OCI-LY3 (cell line): ENCODE measurements at regions not wholly inside any gene's neighbourhood (a gene's known extent, or its start where the extent isn't known, plus 50 kb on each side); places are given as distances from the start of the nearest gene placed in this dataset.

Experiments
- H2AFZ ChIP-seq: fragments of 200-600, 300-600 bp; shearing (Covaris generic); 2 replicates; pipeline ENCODE4 v1.6.0; 2014; ENCODE audit warnings: antibody characterized with exemption, low read depth, low read length
- H3K27ac ChIP-seq: fragments of 200-600, 300-600 bp; sonication (generic); 2 replicates; pipeline ENCODE4 v1.5.1; 2014; ENCODE audit warnings: mild to moderate bottlenecking, low read length, moderate library complexity, mixed read lengths
- H3K27me3 ChIP-seq: fragments of 200-600, 300-600 bp; sonication (generic); 2 replicates; pipeline ENCODE4 v1.6.1; 2014; ENCODE audit warnings: low read depth, low read length, mixed read lengths
- H3K36me3 ChIP-seq: fragments of 200-600, 300-600 bp; sonication (generic); replicated peaks from 2 replicates; pipeline ENCODE3; 2014; ENCODE audit warnings: low read depth, low read length, mixed read lengths
- H3K4me1 ChIP-seq: fragments of 300-600, 200-600 bp; sonication (generic); 2 replicates; pipeline ENCODE4 v1.6.1; 2014; ENCODE audit warnings: low read length, mixed read lengths
- H3K4me2 ChIP-seq: fragments of 200-600, 300-600 bp; sonication (generic); 2 replicates; pipeline ENCODE4 v1.6.1; 2014; ENCODE audit warnings: low read length, mixed read lengths
- H3K4me3 ChIP-seq: fragments of 300-600, 200-600 bp; sonication (generic); 2 replicates; pipeline ENCODE4 v1.5.1; 2014; ENCODE audit warnings: antibody characterized with exemption, mild to moderate bottlenecking, low read length, moderate library complexity
- H3K79me2 ChIP-seq: fragments of 300-600, 200-600 bp; shearing (Covaris generic); 2 replicates; pipeline ENCODE4 v1.6.1; 2014; ENCODE audit warnings: mild to moderate bottlenecking, low read length, mixed read lengths
- H3K9ac ChIP-seq: fragments of 300-600, 200-600 bp; shearing (Covaris generic); 2 replicates; pipeline ENCODE4 v1.6.0; 2014; ENCODE audit warnings: mild to moderate bottlenecking, low read length, moderate library complexity
- H3K9me3 ChIP-seq: fragments of 200-600, 300-600 bp; shearing (Covaris generic); 2 replicates; pipeline ENCODE4 v1.6.1; 2014; ENCODE audit warnings: low read length, mixed read lengths; ENCODE audit not compliant: insufficient read depth
- H4K20me1 ChIP-seq: fragments of 200-600, 300-600 bp; sonication (generic); 2 replicates; pipeline ENCODE4 v1.6.1; 2016; ENCODE audit warnings: low read length, mixed read lengths; ENCODE audit not compliant: insufficient read depth
- EZH2phosphoT487 ChIP-seq: fragments of 200-600 bp; shearing (Covaris generic); IDR thresholded peaks from 2 replicates; pipeline ENCODE4 v1.6.1; 2018; ENCODE audit warnings: antibody characterized with exemption, mixed run types, low read depth
- TF ChIP-seq, protein P1 (sequence below): fragments of 200-600, 300-600 bp; sonication (generic); IDR thresholded peaks from 2 replicates; pipeline ENCODE4 v1.5.1; 2014; ENCODE audit warnings: antibody characterized with exemption, low read length, low read depth

DNA sequence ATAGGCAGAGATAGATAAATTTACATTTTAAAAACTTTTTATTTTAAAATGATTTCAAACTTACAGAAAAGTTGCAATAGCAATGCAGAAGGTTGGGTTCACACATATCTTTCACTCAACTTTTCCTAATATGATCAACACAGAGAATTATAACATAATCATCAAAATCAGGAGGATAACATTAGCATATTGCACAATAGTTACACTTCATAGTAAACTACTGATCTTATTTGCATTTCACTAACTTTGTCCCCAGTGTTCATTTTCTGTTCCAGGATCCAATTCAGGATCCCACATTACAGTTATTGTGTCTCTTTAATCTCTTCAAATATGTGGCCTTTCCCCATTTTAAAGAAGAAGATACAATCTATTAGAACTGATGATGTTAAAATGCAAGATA, 115.4 kb upstream of the ETV6 start:
- H4K20me1 ChIP-seq, result no peaks in the 10 kb centered on the region
- no peak for TF ChIP-seq EZH2phosphoT487
- TF ChIP-seq, protein P1, sequence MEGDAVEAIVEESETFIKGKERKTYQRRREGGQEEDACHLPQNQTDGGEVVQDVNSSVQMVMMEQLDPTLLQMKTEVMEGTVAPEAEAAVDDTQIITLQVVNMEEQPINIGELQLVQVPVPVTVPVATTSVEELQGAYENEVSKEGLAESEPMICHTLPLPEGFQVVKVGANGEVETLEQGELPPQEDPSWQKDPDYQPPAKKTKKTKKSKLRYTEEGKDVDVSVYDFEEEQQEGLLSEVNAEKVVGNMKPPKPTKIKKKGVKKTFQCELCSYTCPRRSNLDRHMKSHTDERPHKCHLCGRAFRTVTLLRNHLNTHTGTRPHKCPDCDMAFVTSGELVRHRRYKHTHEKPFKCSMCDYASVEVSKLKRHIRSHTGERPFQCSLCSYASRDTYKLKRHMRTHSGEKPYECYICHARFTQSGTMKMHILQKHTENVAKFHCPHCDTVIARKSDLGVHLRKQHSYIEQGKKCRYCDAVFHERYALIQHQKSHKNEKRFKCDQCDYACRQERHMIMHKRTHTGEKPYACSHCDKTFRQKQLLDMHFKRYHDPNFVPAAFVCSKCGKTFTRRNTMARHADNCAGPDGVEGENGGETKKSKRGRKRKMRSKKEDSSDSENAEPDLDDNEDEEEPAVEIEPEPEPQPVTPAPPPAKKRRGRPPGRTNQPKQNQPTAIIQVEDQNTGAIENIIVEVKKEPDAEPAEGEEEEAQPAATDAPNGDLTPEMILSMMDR, result no peak
- no peaks in the 10 kb centered on the region for H3K4me1 ChIP-seq
- no peak overlapping the region for H3K27ac ChIP-seq
- no peak overlapping the region for H2AFZ ChIP-seq
- H3K4me2 ChIP-seq, result no peak overlapping the region
- no peaks in the 10 kb centered on the region for H3K36me3 ChIP-seq
- no peak overlapping the region for H3K4me3 ChIP-seq
- H3K27me3 ChIP-seq, result peaks cover 3% of the 10 kb centered on the region; the same call in 1 of the 2 replicates
- H3K9me3 ChIP-seq, result no peaks in the 10 kb centered on the region
- no peak overlapping the region for H3K9ac ChIP-seq
- H3K79me2 ChIP-seq, result no peaks in the 10 kb centered on the region

DNA sequence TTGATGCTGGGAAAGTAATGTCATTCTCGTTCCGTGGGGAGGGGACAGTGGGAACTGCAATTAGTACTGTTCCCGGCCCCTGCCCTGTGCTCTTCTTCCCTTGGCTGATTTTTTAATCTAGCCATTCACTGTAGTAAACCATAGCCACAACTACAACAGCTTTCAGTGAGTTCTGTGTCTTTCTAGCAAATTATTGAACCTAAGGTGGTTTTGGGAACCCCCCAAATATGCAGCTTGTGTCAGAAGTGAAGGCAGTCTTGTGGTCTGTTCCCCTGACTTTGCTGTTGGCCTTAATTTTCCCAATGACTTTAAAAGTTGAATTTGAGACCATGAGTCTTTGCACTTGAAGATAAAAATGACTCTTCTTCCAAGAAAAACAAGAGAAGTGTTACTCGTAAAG, 114.3 kb upstream of the ETV6 start:
- TF ChIP-seq EZH2phosphoT487, result no peak
- TF ChIP-seq, protein P1, result no peak
- Histone ChIP-seq H3K4me3 (no peak overlapping the region), H3K36me3 (no peaks in the 10 kb centered on the region), H3K27ac (no peak overlapping the region), H3K9me3 (no peaks in the 10 kb centered on the region), H4K20me1 (no peaks in the 10 kb centered on the region), H3K9ac (no peak overlapping the region), H3K4me1 (no peaks in the 10 kb centered on the region), H3K4me2 (no peak overlapping the region), H3K27me3 (no peaks in the 10 kb centered on the region), H2AFZ (no peak overlapping the region), H3K79me2 (no peaks in the 10 kb centered on the region)

DNA sequence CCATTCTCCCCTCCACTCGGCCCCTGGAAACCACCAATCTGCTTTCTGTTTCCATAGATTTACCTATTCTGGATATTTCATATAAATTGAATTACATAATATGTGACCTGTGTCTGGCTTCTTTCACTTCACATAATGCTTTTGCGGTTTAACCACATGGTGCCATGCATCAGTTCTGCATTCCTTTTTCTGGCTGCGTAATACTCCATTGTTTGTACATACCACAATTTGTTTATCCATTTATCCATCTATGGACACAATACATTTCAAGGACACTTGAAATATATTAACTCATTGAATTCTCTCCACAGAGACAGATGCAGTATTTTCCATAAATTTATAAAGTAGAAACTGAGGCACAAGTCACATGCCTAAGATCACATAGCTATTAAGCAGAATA, 110.3 kb upstream of the ETV6 start:
- Histone ChIP-seq H4K20me1 (no peaks in the 10 kb centered on the region), H3K27me3 (no peaks in the 10 kb centered on the region), H3K9ac (no peak overlapping the region), H3K27ac (no peak overlapping the region), H3K4me3 (no peak overlapping the region), H2AFZ (no peak overlapping the region), H3K9me3 (no peaks in the 10 kb centered on the region), H3K36me3 (no peaks in the 10 kb centered on the region), H3K79me2 (no peaks in the 10 kb centered on the region), H3K4me1 (no peaks in the 10 kb centered on the region), H3K4me2 (no peak overlapping the region)
- TF ChIP-seq, protein P1, result no peak

DNA sequence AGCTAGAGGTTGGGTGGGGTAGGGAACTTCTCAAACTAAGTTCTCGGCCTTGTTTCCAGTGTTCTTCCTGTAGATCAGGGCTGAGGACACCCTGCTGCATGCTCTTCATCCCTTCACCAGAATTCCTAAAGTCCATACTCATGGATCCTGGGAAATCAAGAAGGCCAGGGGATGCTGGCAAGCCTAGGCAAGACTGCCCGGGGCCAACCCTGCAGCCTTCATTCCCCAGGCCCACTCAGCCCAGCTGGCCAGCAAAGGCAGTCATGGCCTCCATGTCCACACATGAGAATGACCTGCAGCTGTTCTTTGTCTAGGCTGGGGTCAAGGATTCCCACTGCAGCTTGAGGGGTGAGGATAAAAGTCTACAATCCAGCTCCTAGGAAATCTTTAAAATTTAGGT, 109.3 kb upstream of the ETV6 start:
- no peak overlapping the region for H3K4me2 ChIP-seq
- no peak for TF ChIP-seq EZH2phosphoT487
- TF ChIP-seq, protein P1, result no peak
- no peak overlapping the region for H3K9ac ChIP-seq
- no peaks in the 10 kb centered on the region for H4K20me1 ChIP-seq
- no peak overlapping the region for H3K4me3 ChIP-seq
- no peak overlapping the region for H2AFZ ChIP-seq
- no peaks in the 10 kb centered on the region for H3K36me3 ChIP-seq
- no peaks in the 10 kb centered on the region for H3K79me2 ChIP-seq
- H3K27me3 ChIP-seq, result no peaks in the 10 kb centered on the region
- peaks cover 3% of the 10 kb centered on the region for H3K4me1 ChIP-seq
- H3K27ac ChIP-seq, result no peak overlapping the region
- no peaks in the 10 kb centered on the region for H3K9me3 ChIP-seq
